HAP-1 (cell line): ENCODE measurements at regions not wholly inside any gene's neighbourhood (a gene's known extent, or its start where the extent isn't known, plus 50 kb on each side); places are given as distances from the start of the nearest gene placed in this dataset.
"Not testable (repeated sequence)": the region's sequence is repeated elsewhere in the genome, so short reads cannot be mapped to it uniquely, and the experiment has no call there.

Experiments
- DNase-seq, 2 experiments: peaks; one replicate each; pipeline ENCODE4 v3.0.0-alpha.2; 2016 to 2020; ENCODE audit warnings: low spot score in 2 of 2
- H3K27me3 ChIP-seq: fragments of 250-450 bp; sonication (Bioruptor Pico); 2 replicates; pipeline ENCODE4 v1.5.1; 2020; ENCODE audit warnings: low read depth, mild to moderate bottlenecking, moderate library complexity
- H3K36me3 ChIP-seq: fragments of 250-450 bp; sonication (Bioruptor Pico); replicated peaks from 2 replicates; pipeline ENCODE4 v1.5.1; 2020; ENCODE audit warnings: mild to moderate bottlenecking
- H3K4me1 ChIP-seq: fragments of 250-450 bp; sonication (Bioruptor Pico); 2 replicates; pipeline ENCODE4 v1.5.1; 2020; ENCODE audit warnings: mild to moderate bottlenecking
- H3K4me3 ChIP-seq: fragments of 250-450 bp; sonication (Bioruptor Pico); 2 replicates; pipeline ENCODE4 v1.5.1; 2020; ENCODE audit warnings: mild to moderate bottlenecking, moderate library complexity
- H3K9me3 ChIP-seq: fragments of 250-450 bp; sonication (Bioruptor Pico); 2 replicates; pipeline ENCODE4 v1.5.1; 2020; ENCODE audit warnings: mild to moderate bottlenecking, moderate library complexity
- in situ Hi-C: fragments of 300-500 bp; cut with MboI; formaldehyde crosslinking; loops from 3 replicates; pipeline ENCODE4 v1.14.3; 2020; ENCODE audit warnings: low sequenced_read_pairs, inconsistent platforms, mixed read lengths

DNA sequence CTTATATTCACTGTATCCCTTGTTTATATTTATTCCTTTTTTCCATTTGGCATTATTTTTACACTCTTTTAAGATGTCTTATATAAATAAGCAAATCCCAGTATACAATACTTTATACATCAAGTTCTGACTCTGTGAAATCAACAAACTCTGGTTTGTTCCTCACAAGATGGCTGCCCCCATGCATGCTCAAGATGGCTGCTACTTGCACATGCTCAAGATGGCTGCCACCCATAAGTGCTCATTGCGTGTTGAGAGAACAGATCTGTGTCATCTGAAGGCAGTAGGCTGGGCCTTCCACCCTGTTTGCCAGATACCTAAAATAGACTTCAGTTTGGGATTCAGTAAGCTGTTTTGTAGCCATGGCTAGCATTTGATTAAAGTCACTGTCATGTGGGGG lies 666.2 kb downstream of the TYW1 start:
- Histone ChIP-seq H3K27me3 (no peaks in the 10 kb centered on the region), H3K9me3 (no peaks in the 10 kb centered on the region), H3K4me1 (no peaks in the 10 kb centered on the region), H3K36me3 (no peaks in the 10 kb centered on the region), H3K4me3 (no peak overlapping the region)
- in situ Hi-C loops, result no loop called here
- DNase-seq, result no peak

DNA sequence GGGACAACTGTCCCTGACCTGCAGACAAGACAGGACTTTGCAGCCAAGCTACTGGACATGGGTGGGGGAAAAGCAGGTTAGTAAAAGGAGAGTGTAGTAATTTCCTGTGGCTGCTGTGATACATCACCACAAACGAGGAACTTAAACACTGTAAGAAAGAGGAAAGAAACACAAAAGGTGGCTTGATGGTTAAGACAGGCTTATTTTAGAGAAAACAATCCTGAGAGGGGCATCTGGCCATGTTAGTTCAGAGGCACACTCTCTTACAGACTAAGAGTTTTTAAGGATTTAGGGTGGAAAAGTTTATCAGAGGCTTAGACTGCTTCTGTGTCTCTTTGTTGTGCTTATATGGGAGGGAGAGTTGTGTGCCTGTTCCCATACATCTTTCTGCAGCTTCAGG lies 667.0 kb downstream of the TYW1 start:
- no peak for DNase-seq
- Histone ChIP-seq H3K36me3 (no peaks in the 10 kb centered on the region), H3K27me3 (no peaks in the 10 kb centered on the region), H3K4me1 (no peaks in the 10 kb centered on the region), H3K9me3 (no peaks in the 10 kb centered on the region), H3K4me3 (no peak overlapping the region)
- in situ Hi-C loops, result no loop called here

DNA sequence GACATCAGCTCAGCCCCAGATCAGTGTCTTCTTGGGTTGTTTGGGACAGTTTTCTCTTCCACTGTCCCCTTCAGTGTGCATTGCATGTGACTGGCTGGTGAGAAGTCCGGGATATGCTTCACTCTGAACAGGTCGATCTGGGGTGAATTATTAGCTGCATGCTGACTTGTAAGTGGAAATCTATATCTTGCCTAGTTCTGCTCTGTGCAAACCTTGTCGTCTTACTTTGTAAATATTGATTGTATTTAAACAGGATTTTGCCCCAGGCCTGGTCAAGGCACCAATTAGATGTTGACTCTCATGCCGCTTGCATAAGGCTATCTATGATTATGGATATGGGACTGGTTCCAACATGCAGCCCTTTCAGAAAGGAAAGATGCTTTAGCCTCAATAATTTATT lies 669.7 kb downstream of the TYW1 start:
- H3K4me3 ChIP-seq, H3K4me1 ChIP-seq, H3K9me3 ChIP-seq, in situ Hi-C loops, H3K27me3 ChIP-seq, DNase-seq, H3K36me3 ChIP-seq: not testable (repeated sequence)

DNA sequence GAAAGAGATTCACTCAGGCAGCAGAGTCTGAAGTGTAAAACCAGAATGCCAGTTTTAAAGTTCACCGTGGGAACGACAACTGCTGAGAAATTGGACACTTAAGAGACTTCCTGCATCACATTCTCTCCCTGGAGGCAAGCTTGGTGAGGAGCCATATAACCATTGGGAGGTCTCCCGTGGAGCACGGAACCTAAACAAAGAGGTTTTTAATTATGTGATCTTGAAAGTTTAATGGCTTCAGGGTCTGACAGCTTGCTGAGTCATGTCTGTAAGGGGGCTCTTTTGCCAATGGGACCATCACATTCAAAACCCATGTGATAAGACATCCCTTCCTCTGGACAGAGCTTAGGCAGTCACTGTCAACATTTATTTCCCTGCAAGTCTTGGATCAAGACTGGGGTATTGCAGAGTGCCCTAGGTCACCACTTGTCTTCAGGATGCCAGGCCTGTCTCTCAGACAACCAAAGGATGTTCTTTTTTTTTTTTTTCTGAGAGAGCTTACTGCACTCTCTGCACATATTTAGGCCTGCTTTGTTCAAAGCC lies 674.4 kb downstream of the TYW1 start:
- DNase-seq, result no peak

DNA sequence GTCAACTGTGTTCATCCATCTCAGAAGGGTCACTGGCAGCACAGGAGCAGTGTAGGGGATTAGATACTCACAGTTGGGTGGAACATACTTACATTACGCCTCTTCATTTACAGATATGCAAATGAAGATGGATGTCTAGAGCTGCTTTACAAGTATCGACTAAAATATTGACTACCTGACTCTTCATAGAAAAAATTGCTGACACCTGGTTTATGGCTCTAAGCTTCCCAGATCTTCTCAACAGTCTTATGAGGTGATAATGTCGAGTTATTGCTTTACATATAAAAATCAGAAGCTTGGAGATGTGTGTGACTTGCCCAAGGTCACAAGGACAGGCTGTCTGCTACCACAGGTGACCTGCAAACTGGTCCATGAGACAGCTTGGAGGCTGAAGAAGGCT lies 677.2 kb downstream of the TYW1 start:
- in situ Hi-C loops, result no loop called here

More for the DNA sequence above, 674.4 kb downstream of the TYW1 start:
- Histone ChIP-seq H3K9me3 (no peaks in the 10 kb centered on the region), H3K36me3 (no peaks in the 10 kb centered on the region), H3K4me1 (no peaks in the 10 kb centered on the region), H3K27me3 (no peaks in the 10 kb centered on the region), H3K4me3 (no peak overlapping the region)
- in situ Hi-C loops, result no loop called here

DNA sequence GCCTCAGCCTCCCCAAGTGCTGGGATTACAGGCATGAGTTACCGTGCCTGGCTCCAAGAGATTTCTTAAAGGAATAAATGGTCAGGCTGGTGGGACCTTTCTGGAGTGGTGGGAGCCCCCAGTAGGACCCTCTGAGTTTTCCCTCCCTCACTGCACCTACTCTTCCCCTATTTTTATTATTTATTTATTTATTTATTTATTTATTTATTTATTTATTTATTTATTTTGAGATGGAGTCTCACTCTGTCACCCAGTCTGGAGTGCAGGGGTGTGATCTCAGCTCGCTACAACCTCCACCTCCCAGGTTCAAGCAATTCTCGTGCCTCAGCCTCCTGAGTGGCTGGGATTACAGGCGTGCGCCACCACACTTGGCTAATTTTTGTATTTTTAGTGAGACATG lies 678.2 kb downstream of the TYW1 start:
- H3K4me1 ChIP-seq, H3K36me3 ChIP-seq, H3K27me3 ChIP-seq, DNase-seq, in situ Hi-C loops, H3K9me3 ChIP-seq, H3K4me3 ChIP-seq: not testable (repeated sequence)

More for the DNA sequence above, 677.2 kb downstream of the TYW1 start:
- Histone ChIP-seq H3K4me1 (no peaks in the 10 kb centered on the region), H3K36me3 (no peaks in the 10 kb centered on the region), H3K27me3 (no peaks in the 10 kb centered on the region), H3K9me3 (no peaks in the 10 kb centered on the region), H3K4me3 (no peak overlapping the region)
- DNase-seq, result no peak

DNA sequence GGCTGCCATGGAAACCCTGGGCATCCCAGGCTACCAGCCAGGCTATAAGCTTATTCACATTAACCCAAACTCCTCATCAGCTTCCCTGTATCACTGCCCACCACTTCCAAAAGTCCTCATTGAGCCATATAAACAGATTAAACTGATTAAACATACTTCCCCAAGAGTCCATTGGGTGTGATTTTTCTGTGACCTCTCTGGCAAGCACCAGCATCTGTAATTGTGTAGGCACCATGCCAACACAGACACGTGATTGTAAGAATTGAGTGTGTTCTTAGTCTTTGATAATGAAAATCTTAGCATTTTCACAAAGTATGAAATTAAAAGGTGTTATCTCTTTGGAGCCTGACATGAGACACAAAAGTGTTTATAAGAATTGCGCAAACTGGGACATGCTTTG lies 679.3 kb downstream of the TYW1 start:
- H3K27me3 ChIP-seq, result no peaks in the 10 kb centered on the region
- in situ Hi-C loops, result no loop called here
- H3K9me3 ChIP-seq, result no peaks in the 10 kb centered on the region
- DNase-seq, result no peak
- no peaks in the 10 kb centered on the region for H3K36me3 ChIP-seq
- H3K4me1 ChIP-seq, result no peaks in the 10 kb centered on the region
- H3K4me3 ChIP-seq, result no peak overlapping the region

DNA sequence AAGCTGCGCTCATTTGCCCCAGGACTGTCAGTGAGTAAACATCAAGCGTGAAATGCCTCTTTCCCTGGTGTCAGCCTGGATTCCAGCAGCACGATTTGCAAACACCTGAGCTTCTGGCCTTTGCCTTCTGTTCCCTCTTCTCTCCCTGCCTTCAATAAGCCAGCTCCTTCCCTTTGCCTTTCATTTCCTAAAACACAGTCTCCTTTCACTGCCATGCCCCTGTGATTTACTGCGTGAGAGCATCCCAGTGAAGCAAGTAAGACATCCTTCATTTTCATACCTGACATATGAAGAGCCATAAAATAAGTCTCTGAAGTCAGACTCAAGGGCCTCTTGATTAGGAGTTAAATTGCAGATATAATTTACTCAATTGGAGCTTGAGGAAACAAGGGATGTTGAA lies 681.8 kb downstream of the TYW1 start:
- H3K4me1 ChIP-seq, result no peaks in the 10 kb centered on the region
- in situ Hi-C loops, result no loop called here
- no peak overlapping the region for H3K4me3 ChIP-seq

DNA sequence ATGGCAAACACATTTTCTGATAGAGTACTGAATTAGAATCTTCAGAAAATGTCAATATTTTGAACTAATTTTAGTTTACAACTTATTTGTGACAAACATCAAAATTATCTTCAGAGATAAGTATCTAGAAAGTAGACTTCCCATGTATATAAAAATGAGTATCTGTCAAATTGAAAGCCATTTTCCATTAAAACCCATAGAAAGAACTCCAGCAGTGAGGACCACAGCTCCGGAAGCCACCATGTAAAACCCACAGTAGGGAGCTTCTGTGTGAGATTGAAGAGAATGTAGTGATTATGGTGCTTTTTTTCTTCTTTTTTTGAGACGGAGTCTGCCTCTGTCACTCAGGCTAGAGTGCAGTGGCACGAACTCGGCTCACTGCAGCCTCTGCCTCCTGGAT lies 687.0 kb downstream of the TYW1 start:
- Histone ChIP-seq H3K27me3 (no peaks in the 10 kb centered on the region), H3K4me1 (no peaks in the 10 kb centered on the region), H3K9me3 (no peaks in the 10 kb centered on the region), H3K4me3 (no peak overlapping the region), H3K36me3 (no peaks in the 10 kb centered on the region)
- DNase-seq, result no peak
- in situ Hi-C loops, result no loop called here

More for the DNA sequence above, 681.8 kb downstream of the TYW1 start:
- Histone ChIP-seq H3K27me3 (no peaks in the 10 kb centered on the region), H3K36me3 (no peaks in the 10 kb centered on the region), H3K9me3 (no peaks in the 10 kb centered on the region)
- no peak for DNase-seq

DNA sequence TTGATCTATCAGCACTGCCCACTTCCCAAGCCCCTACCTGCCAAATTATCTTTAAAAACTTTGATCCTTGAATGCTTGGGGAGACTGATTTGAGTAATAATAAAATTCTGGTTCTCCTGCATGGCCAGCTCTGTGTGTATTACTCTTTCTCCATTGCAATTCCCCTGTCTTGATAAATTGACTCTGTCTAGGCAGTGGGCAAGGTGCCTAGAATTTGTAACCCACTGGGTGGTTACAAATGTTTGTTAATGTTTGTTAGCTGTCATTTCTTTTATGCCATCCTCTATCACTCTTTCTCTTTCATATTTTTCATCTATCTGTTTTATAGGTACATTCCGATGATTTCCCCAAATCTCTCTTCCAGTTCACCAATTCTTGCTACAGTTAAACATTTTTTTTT lies 694.1 kb downstream of the TYW1 start:
- Histone ChIP-seq H3K36me3 (no peaks in the 10 kb centered on the region), H3K4me3 (no peak overlapping the region), H3K9me3 (no peaks in the 10 kb centered on the region), H3K4me1 (no peaks in the 10 kb centered on the region), H3K27me3 (no peaks in the 10 kb centered on the region)
- in situ Hi-C loops, result no loop called here
- no peak for DNase-seq

DNA sequence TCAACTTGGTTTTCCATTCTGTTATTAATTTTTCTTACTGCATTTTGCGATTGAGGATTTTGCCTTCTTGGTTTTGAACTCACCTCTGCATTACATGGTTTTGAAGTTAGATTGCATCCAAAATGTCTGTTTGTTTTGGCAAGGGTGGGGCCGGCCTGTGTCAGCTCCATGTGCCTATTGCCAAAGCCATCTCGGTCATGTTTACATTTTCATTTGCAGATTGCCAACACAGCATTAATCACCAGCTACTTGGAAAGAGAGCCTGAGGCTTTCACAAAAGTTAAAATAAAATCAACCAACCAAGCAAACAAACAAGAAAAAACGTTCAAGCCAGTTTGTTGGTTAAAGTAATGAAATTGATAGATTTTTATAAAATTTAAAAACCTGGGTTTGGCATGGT lies 695.8 kb downstream of the TYW1 start:
- H3K36me3 ChIP-seq, result no peaks in the 10 kb centered on the region
- DNase-seq, result no peak
- in situ Hi-C loops, result no loop called here
- no peaks in the 10 kb centered on the region for H3K27me3 ChIP-seq
- no peaks in the 10 kb centered on the region for H3K4me1 ChIP-seq
- no peak overlapping the region for H3K4me3 ChIP-seq
- H3K9me3 ChIP-seq, result no peaks in the 10 kb centered on the region

DNA sequence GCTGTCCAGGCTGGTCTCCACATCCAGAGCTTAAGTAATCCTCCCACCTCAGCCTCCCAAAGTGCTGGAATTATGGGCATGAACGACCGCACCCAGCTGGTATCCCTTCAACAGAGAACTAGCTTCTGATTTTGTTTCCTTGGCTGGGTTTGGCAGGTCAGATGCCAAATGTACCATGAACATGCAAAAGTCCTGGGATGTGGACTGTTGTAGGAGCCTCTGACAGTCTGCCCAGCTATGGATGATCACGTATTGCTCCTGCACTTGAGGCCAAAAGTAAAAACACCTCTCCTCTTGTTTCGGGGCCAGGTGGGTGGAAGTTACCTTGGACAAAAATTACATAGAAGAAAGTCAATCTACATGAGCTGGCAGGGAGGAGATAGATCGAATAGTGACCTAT lies 699.5 kb downstream of the TYW1 start:
- no peaks in the 10 kb centered on the region for H3K4me1 ChIP-seq
- no peak overlapping the region for H3K4me3 ChIP-seq
- in situ Hi-C loops, result no loop called here
- no peaks in the 10 kb centered on the region for H3K27me3 ChIP-seq
- no peaks in the 10 kb centered on the region for H3K36me3 ChIP-seq
- DNase-seq, result no peak
- peaks cover 3% of the 10 kb centered on the region; the same call in 1 of the 2 replicates for H3K9me3 ChIP-seq

DNA sequence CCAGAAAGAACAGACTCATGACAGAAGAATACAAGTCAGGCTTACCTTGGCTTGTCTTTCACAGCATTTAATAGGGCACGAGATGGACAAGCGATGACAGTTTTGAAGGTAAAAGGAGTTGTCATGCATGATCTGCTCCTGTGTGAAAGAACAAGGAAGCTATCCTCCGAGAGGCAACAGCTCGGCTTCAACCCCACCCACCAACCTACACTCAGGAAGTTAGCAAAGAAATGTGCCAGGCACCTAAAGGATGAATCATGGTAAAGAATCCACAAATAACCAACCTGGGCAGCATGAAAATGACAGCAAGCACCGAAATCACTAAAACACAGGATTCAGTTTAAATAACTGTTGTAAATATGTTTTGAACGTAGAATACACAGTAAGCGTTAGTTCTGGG lies 700.2 kb downstream of the TYW1 start:
- Histone ChIP-seq H3K4me3 (no peak overlapping the region), H3K4me1 (no peaks in the 10 kb centered on the region), H3K9me3 (peaks cover 3% of the 10 kb centered on the region; the same call in 1 of the 2 replicates), H3K36me3 (no peaks in the 10 kb centered on the region), H3K27me3 (no peaks in the 10 kb centered on the region)
- in situ Hi-C loops, result no loop called here
- DNase-seq, result no peak

DNA sequence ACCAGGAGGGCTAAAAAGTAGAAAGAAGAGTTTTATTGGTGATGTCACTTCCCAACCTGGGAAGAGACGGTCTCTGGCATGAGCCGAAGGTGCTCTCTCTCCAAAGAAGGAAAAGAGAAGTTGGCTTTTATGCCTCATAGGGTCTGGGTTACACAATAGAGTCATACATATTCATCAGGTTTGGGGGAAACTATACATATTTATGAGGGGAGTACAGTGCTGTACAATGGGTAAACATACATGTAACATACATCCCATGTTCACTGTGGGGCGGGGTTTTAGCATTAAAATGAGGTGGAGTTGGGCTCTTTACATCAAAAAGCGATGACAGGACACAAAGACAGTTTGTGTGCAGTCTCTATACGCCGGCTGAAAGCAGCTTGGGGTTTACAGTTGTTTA lies 701.7 kb downstream of the TYW1 start:
- no peak for DNase-seq
- Histone ChIP-seq H3K9me3 (peaks cover 3% of the 10 kb centered on the region; the same call in 1 of the 2 replicates), H3K36me3 (no peaks in the 10 kb centered on the region), H3K4me3 (no peak overlapping the region), H3K27me3 (no peaks in the 10 kb centered on the region), H3K4me1 (no peaks in the 10 kb centered on the region)
- in situ Hi-C loops, result no loop called here

DNA sequence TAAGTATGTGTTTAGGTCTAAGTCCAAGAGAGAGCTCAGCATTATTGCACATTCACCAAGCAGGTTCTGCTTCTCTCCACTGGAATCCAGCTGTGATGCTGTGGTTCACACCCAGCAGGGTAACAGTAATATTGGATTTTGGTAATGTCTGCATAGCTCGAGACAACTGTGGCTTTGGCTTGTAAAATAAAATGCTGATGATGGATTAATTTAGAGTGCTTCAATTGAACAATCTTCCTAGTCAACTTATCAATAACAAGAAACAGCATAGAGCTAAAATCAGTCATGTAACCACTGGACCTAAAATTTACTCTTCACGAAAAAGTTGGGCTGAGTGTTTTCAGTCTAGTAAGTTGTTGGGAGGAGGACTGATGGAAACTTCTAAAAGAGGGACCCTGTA lies 709.2 kb downstream of the TYW1 start:
- H3K4me3 ChIP-seq, result no peak overlapping the region
- in situ Hi-C loops, result no loop called here
- peaks cover 2% of the 10 kb centered on the region; the same call in 1 of the 2 replicates for H3K9me3 ChIP-seq
- H3K4me1 ChIP-seq, result no peaks in the 10 kb centered on the region
- H3K36me3 ChIP-seq, result no peaks in the 10 kb centered on the region
- DNase-seq, result no peak
- no peaks in the 10 kb centered on the region for H3K27me3 ChIP-seq
